HG03039 (cell line): ENCODE measurements at regions not wholly inside any gene's neighbourhood (a gene's known extent, or its start where the extent isn't known, plus 50 kb on each side); places are given as distances from the start of the nearest gene placed in this dataset.
A peak's percentile ranks its signal among the peaks of the same experiment; 100 is the strongest.

ENCODE experiments used
- ATAC-seq: cut with Tn5 transposase; IDR thresholded peaks from one replicate; pipeline ENCODE4 v1.9.1; 2021; ENCODE audit warnings: mild to moderate bottlenecking, moderate library complexity; ENCODE audit not compliant: unreplicated experiment

- ATAC-seq: no peak
Measured at GRCh38 chr11:42255906-42256305, 796.5 kb upstream of the LRRC4C start.

GRCh38 chr11:42257534-42257933 is 798.1 kb upstream of the LRRC4C start:
- ATAC-seq: no peak

- no peak for ATAC-seq
Measured at GRCh38 chr11:42265072-42265471, 805.6 kb upstream of the LRRC4C start.

- ATAC-seq: no peak
Measured at GRCh38 chr11:42271306-42271705, 811.9 kb upstream of the LRRC4C start.

GRCh38 chr11:42273977-42274376 is 814.5 kb upstream of the LRRC4C start:
- no peak for ATAC-seq

- no peak for ATAC-seq
Measured at GRCh38 chr11:42296910-42297309, 837.5 kb upstream of the LRRC4C start.

- no peak for ATAC-seq
Measured at GRCh38 chr11:42299780-42300179, 840.3 kb upstream of the LRRC4C start.

GRCh38 chr11:42301777-42302176 is 842.3 kb upstream of the LRRC4C start:
- ATAC-seq: no peak

- no peak for ATAC-seq
Measured at GRCh38 chr11:42311514-42311913, 852.1 kb upstream of the LRRC4C start.

- no peak for ATAC-seq
Measured at GRCh38 chr11:42311944-42312343, 852.5 kb upstream of the LRRC4C start.

- no peak for ATAC-seq
Measured at GRCh38 chr11:42315267-42315666, 855.8 kb upstream of the LRRC4C start.

- no peak for ATAC-seq
Measured at GRCh38 chr11:42315846-42316245, 856.4 kb upstream of the LRRC4C start.

- ATAC-seq: no peak
Measured at GRCh38 chr11:42319921-42320320, 860.5 kb upstream of the LRRC4C start.

GRCh38 chr11:42329929-42330565 is 870.6 kb upstream of the LRRC4C start:
- no peak for ATAC-seq

GRCh38 chr11:42337786-42338455 is 878.5 kb upstream of the LRRC4C start:
- no peak for ATAC-seq

GRCh38 chr11:42344204-42344792 is 884.8 kb upstream of the LRRC4C start:
- no peak for ATAC-seq

- ATAC-seq: no peak
Measured at GRCh38 chr11:42345933-42346332, 886.5 kb upstream of the LRRC4C start.

- no peak for ATAC-seq
Measured at GRCh38 chr11:42363701-42364100, 904.2 kb upstream of the LRRC4C start.

GRCh38 chr11:42390116-42390515 is 921.7 kb upstream of the API5 start:
- no peak for ATAC-seq

GRCh38 chr11:42397483-42397882 is 914.3 kb upstream of the API5 start:
- no peak for ATAC-seq

GRCh38 chr11:42407341-42407740 is 904.5 kb upstream of the API5 start:
- ATAC-seq: no peak

- ATAC-seq: peak; percentile 50
Measured at GRCh38 chr11:42410251-42410955, 901.4 kb upstream of the API5 start.
